H1 (cell line): ENCODE measurements at regions not wholly inside any gene's neighbourhood (a gene's known extent, or its start where the extent isn't known, plus 50 kb on each side); places are given as distances from the start of the nearest gene placed in this dataset.

Source experiments
- CTCF ChIA-PET: fragments of 300-600 bp; sonication (Branson Sonifier 250); formaldehyde crosslinking; loops from one replicate; lab custom pipeline; 2021; ENCODE audit not compliant: partially characterized antibody; lab: Charles Lee
- POLR2A ChIA-PET: fragments of 300-600 bp; sonication (Branson Sonifier 250); formaldehyde crosslinking; loops from one replicate; lab custom pipeline; 2021; ENCODE audit warnings: inconsistent platforms; ENCODE audit not compliant: partially characterized antibody; lab: Charles Lee
- DNase-seq, 2 experiments: peaks; one replicate each; pipeline versions ENCODE4 v3.0.0 to v3.0.0-alpha.2; 2010 to 2022; ENCODE audit warnings: low spot score in 2 of 2, low read depth in 1 of 2, mixed read lengths in 1 of 2
- FAIRE-seq: peaks from 2 replicates; lab custom pipeline; 2011; peaks lifted over from hg19 to GRCh38; lab: Jason Lieb, UNC
- H2AFZ ChIP-seq: 2 replicates; pipeline ENCODE4 v1.8.1; 2012; ENCODE audit warnings: low read length, inconsistent platforms
- H2AK5ac ChIP-seq: 2 replicates; pipeline ENCODE4 v1.6.1; 2013; ENCODE audit warnings: low read depth, low read length
- H2BK120ac ChIP-seq: replicated peaks from 2 replicates; pipeline ENCODE3; 2013; ENCODE audit warnings: low read depth, low read length, inconsistent platforms
- H2BK12ac ChIP-seq: 2 replicates; pipeline ENCODE4 v1.6.1; 2013; ENCODE audit warnings: low read depth, low read length
- H2BK15ac ChIP-seq: 2 replicates; pipeline ENCODE4 v1.6.1; 2013; ENCODE audit warnings: low read length
- H2BK20ac ChIP-seq: 2 replicates; pipeline ENCODE4 v1.6.1; 2013; ENCODE audit warnings: low read length
- H2BK5ac ChIP-seq: 2 replicates; pipeline ENCODE4 v1.6.1; 2013; ENCODE audit warnings: low read depth, low read length
- H3K14ac ChIP-seq: 2 replicates; pipeline ENCODE4 v1.6.1; 2013; ENCODE audit warnings: inconsistent platforms; ENCODE audit not compliant: insufficient read length
- H3K18ac ChIP-seq: 2 replicates; pipeline ENCODE4 v1.6.1; 2013; ENCODE audit warnings: low read length; ENCODE audit errors: extremely low read depth
- H3K23ac ChIP-seq: 2 replicates; pipeline ENCODE4 v1.6.1; 2013; ENCODE audit warnings: inconsistent platforms; ENCODE audit not compliant: insufficient read length
- H3K23me2 ChIP-seq: 2 replicates; pipeline ENCODE4 v1.6.1; 2013; ENCODE audit warnings: low read depth, low read length
- H3K27ac ChIP-seq: 2 replicates; pipeline ENCODE4 v1.6.1; 2011; ENCODE audit warnings: low read depth, low read length, inconsistent platforms
- H3K27me3 ChIP-seq, 4 experiments: replicated peaks in 1 of 4; 1 replicate in 1 of 4; 2 replicates in 3 of 4; pipeline versions ENCODE4 v1.6.1 to v1.8.1; 2011 to 2013; ENCODE audit warnings: low read length in 3 of 4, mild to moderate bottlenecking in 3 of 4, inconsistent platforms in 2 of 4, mixed read lengths in 2 of 4, moderate library complexity in 1 of 4; ENCODE audit not compliant: control insufficient read depth in 3 of 4, insufficient read depth in 3 of 4; ENCODE audit errors: extremely low read depth in 1 of 4
- H3K36me3 ChIP-seq, 4 experiments: 2 replicates each; pipeline versions ENCODE4 v1.6.1 to v1.8.1; 2011 to 2013; ENCODE audit warnings: mild to moderate bottlenecking in 4 of 4, low read length in 3 of 4, moderate library complexity in 2 of 4, control low read depth in 1 of 4, inconsistent platforms in 1 of 4; ENCODE audit not compliant: insufficient read depth in 4 of 4, control insufficient read depth in 2 of 4
- H3K4ac ChIP-seq: replicated peaks from 2 replicates; pipeline ENCODE3; 2013; ENCODE audit warnings: low read length, low read depth, mixed read lengths, inconsistent platforms; ENCODE audit not compliant: insufficient read length
- H3K4me1 ChIP-seq, 4 experiments: replicated peaks in 1 of 4; 1 replicate in 1 of 4; 2 replicates in 3 of 4; pipeline versions ENCODE4 v1.6.1 to v1.8.1; 2011 to 2013; ENCODE audit warnings: low read length in 3 of 4, inconsistent platforms in 2 of 4, mixed read lengths in 1 of 4; ENCODE audit not compliant: insufficient read depth in 4 of 4, control insufficient read depth in 3 of 4
- H3K4me2 ChIP-seq, 2 experiments: 2 replicates each; pipeline versions ENCODE4 v1.6.1 to v1.8.1; 2011 to 2013; ENCODE audit warnings: low read depth in 2 of 2, low read length in 2 of 2, control low read depth in 1 of 2, inconsistent platforms in 1 of 2, mild to moderate bottlenecking in 1 of 2; ENCODE audit not compliant: insufficient read depth in 1 of 2
- H3K4me3 ChIP-seq, 4 experiments: fragments of 200-600, 300-600 bp in 1 of 4; sonication (generic), shearing (Covaris generic), sonication (Bioruptor Twin) in 1 of 4; 2 replicates each; pipeline versions ENCODE4 v1.5.1 to v1.8.1; 2011 to 2016; ENCODE audit warnings: low read length in 4 of 4, low read depth in 3 of 4, control low read depth in 2 of 4, inconsistent platforms in 2 of 4, mild to moderate bottlenecking in 2 of 4, mixed read lengths in 1 of 4, moderate library complexity in 1 of 4; ENCODE audit not compliant: insufficient read depth in 2 of 4; ENCODE audit errors: extremely low read depth in 1 of 4
- H3K56ac ChIP-seq: replicated peaks from 2 replicates; pipeline ENCODE3; 2013; ENCODE audit warnings: low read depth, mild to moderate bottlenecking, mixed read lengths, low read length, inconsistent platforms; ENCODE audit not compliant: insufficient read length
- H3K79me1 ChIP-seq: 2 replicates; pipeline ENCODE4 v1.6.1; 2013; ENCODE audit warnings: low read depth, low read length, control low read depth
- H3K79me2 ChIP-seq, 2 experiments: 2 replicates each; pipeline versions ENCODE4 v1.6.1 to v1.8.1; 2012 to 2013; ENCODE audit warnings: low read length in 2 of 2, mild to moderate bottlenecking in 2 of 2, inconsistent platforms in 1 of 2; ENCODE audit not compliant: insufficient read depth in 2 of 2, control insufficient read depth in 1 of 2
- H3K9ac ChIP-seq, 4 experiments: replicated peaks in 1 of 4; 1 replicate in 1 of 4; 2 replicates in 3 of 4; pipeline versions ENCODE4 v1.6.1 to v1.8.1; 2011 to 2013; ENCODE audit warnings: low read depth in 3 of 4, low read length in 3 of 4, control low read depth in 2 of 4, mild to moderate bottlenecking in 2 of 4, moderate library complexity in 2 of 4, inconsistent platforms in 1 of 4; ENCODE audit errors: extremely low read depth in 1 of 4
- H3K9me3 ChIP-seq, 2 experiments: 2 replicates each; pipeline versions ENCODE4 v1.6.1 to v1.8.1; 2012 to 2013; ENCODE audit warnings: mild to moderate bottlenecking in 2 of 2, moderate library complexity in 2 of 2, control low read depth in 1 of 2, inconsistent platforms in 1 of 2, low read depth in 1 of 2, low read length in 1 of 2, mixed read lengths in 1 of 2; ENCODE audit not compliant: insufficient read depth in 2 of 2
- H4K20me1 ChIP-seq, 2 experiments: replicated peaks in 1 of 2; 2 replicates each; pipeline versions ENCODE3 to v1.8.1; 2011 to 2013; ENCODE audit warnings: inconsistent platforms in 2 of 2, low read length in 2 of 2, mild to moderate bottlenecking in 1 of 2; ENCODE audit not compliant: insufficient read depth in 2 of 2, control insufficient read depth in 1 of 2
- H4K5ac ChIP-seq: 2 replicates; pipeline ENCODE4 v1.6.1; 2013; ENCODE audit warnings: low read length, low read depth, mixed read lengths, inconsistent platforms; ENCODE audit not compliant: insufficient read length
- H4K8ac ChIP-seq: 2 replicates; pipeline ENCODE4 v1.8.0; 2013; ENCODE audit warnings: mild to moderate bottlenecking, moderate library complexity, low read length, inconsistent platforms; ENCODE audit not compliant: insufficient read depth; ENCODE audit errors: extremely low read depth
- H4K91ac ChIP-seq: replicated peaks from 2 replicates; pipeline ENCODE3; 2013; ENCODE audit warnings: low read length, mixed read lengths, inconsistent platforms; ENCODE audit not compliant: insufficient read length
- WGBS, 2 experiments: shearing (Covaris generic) in 1 of 2; methylation state at CpG; one replicate each; pipeline versions ENCODE4 v1.1.6 to v1.1.7; 2013 to 2015; ENCODE audit warnings: low lambda C conversion rate in 2 of 2, mixed read lengths in 2 of 2, inconsistent platforms in 1 of 2, low coverage in 1 of 2, missing lambda C conversion rate in 1 of 2; ENCODE audit not compliant: insufficient replicate concordance in 2 of 2, insufficient coverage in 1 of 2, insufficient read length in 1 of 2; ENCODE audit errors: extremely low coverage in 1 of 2, missing lambda C conversion rate in 1 of 2; 5-methylcytosine and 5-hydroxymethylcytosine counted together

- no peak for FAIRE-seq
- Histone ChIP-seq H3K9ac (no peak overlapping the region), H4K8ac (no peak overlapping the region; the same call in 1 of the 2 replicates), H2BK5ac (no peak overlapping the region), H4K91ac (no peak overlapping the region), H3K18ac (no peak overlapping the region), H2AFZ (no peak overlapping the region), H3K23ac (no peak overlapping the region), H3K4me3 (no peak overlapping the region), H2BK120ac (no peak overlapping the region), H3K14ac (no peak overlapping the region), H3K27me3 (no peaks in the 10 kb centered on the region), H3K23me2 (no peaks in the 10 kb centered on the region), H3K4me1 (no peaks in the 10 kb centered on the region), H3K27ac (no peak overlapping the region), H2BK12ac (no peak overlapping the region), H3K79me1 (no peaks in the 10 kb centered on the region; the same call in 1 of the 2 replicates), H3K56ac (no peak overlapping the region), H3K9me3 (no peaks in the 10 kb centered on the region), H2BK20ac (no peak overlapping the region), H3K79me2 (no peaks in the 10 kb centered on the region), H2AK5ac (no peak overlapping the region), H4K5ac (no peak overlapping the region), H2BK15ac (no peak overlapping the region), H3K36me3 (0 out of 8 replicates have a peak, but pooled peaks cover 0 to 3% (median 0%) of the 10 kb centered on the region in 4 experiments), H3K4ac (no peak overlapping the region), H3K4me2 (no peak overlapping the region), H4K20me1 (peaks cover 0 to 22% of the 10 kb centered on the region in 2 experiments)
- POLR2A ChIA-PET, result no interaction called here
- 83% methylated on average over 13 of the region's 13 CpGs; no CpG with 5 or more reads in 1 of the 2 experiments for WGBS, 2 experiments
- no peak for DNase-seq
- CTCF ChIA-PET, result interaction anchor here (1.0 to 6.0 kb wide), 5 partner anchors 8 to 265 kb away, joined by 4 to 41 read pairs (median 29); no protein-coding TSS in a partner anchor
Observed at GRCh38 chr2:120960770-120961366, 225.2 kb downstream of the GLI2 start.
